CD14-positive monocyte (primary cell): ENCODE measurements at regions not wholly inside any gene's neighbourhood (a gene's known extent, or its start where the extent isn't known, plus 50 kb on each side); places are given as distances from the start of the nearest gene placed in this dataset.

ENCODE experiments used
- DNase-seq, 3 donors: peaks; one replicate each; pipeline ENCODE4 v3.0.0-alpha.2; 2011 to 2022
- H2AFZ ChIP-seq: 2 replicates; pipeline ENCODE4 v1.6.0; 2012; ENCODE audit warnings: mild to moderate bottlenecking, low read depth, low read length, inconsistent platforms; ENCODE audit not compliant: insufficient read depth, poor library complexity, severe bottlenecking
- H3K27ac ChIP-seq, 2 donors: 1 replicate in 1 of 2; 2 replicates in 1 of 2; pipeline ENCODE4 v1.5.1; 2012 to 2013; ENCODE audit warnings: low read length in 2 of 2, control low read depth in 1 of 2, inconsistent platforms in 1 of 2, low read depth in 1 of 2, mild to moderate bottlenecking in 1 of 2
- H3K27me3 ChIP-seq, 2 donors: one replicate each; pipeline versions ENCODE4 v1.6.0 to v1.6.1; 2011 to 2013; ENCODE audit warnings: low read length in 2 of 2; ENCODE audit not compliant: control insufficient read depth in 2 of 2, insufficient read depth in 2 of 2
- H3K36me3 ChIP-seq, 2 donors: replicated peaks in 1 of 2; 1 replicate in 1 of 2; 2 replicates in 1 of 2; pipeline versions ENCODE4 v1.5.1 to v1.6.1; 2012 to 2013; ENCODE audit warnings: low read length in 2 of 2, control low read depth in 1 of 2, inconsistent platforms in 1 of 2, mild to moderate bottlenecking in 1 of 2; ENCODE audit not compliant: insufficient read depth in 2 of 2, control insufficient read depth in 1 of 2
- H3K4me1 ChIP-seq, 2 donors: 1 replicate in 1 of 2; 2 replicates in 1 of 2; pipeline versions ENCODE4 v1.5.1 to v1.6.1; 2012 to 2013; ENCODE audit warnings: low read length in 2 of 2, control low read depth in 1 of 2, inconsistent platforms in 1 of 2, mild to moderate bottlenecking in 1 of 2, moderate library complexity in 1 of 2; ENCODE audit not compliant: insufficient read depth in 2 of 2, control insufficient read depth in 1 of 2
- H3K4me2 ChIP-seq: replicated peaks from 2 replicates; pipeline ENCODE3; 2012; ENCODE audit warnings: low read length, moderate library complexity, mild to moderate bottlenecking; ENCODE audit not compliant: poor library complexity, severe bottlenecking; ENCODE audit errors: extremely low read depth
- H3K4me3 ChIP-seq, 3 experiments: fragments of 200-600 bp in 1 of 3; sonication (generic) in 1 of 3; replicated peaks in 1 of 3; 1 replicate in 2 of 3; 2 replicates in 1 of 3; pipeline ENCODE4 v1.5.1; 2011 to 2013; ENCODE audit warnings: low read length in 3 of 3, mild to moderate bottlenecking in 3 of 3, control low read depth in 2 of 3, low read depth in 2 of 3, inconsistent platforms in 1 of 3, moderate library complexity in 1 of 3
- H3K79me2 ChIP-seq: 2 replicates; pipeline ENCODE4 v1.6.0; 2012; ENCODE audit warnings: mild to moderate bottlenecking, control low read depth, inconsistent platforms, low read length, moderate library complexity; ENCODE audit not compliant: insufficient read depth
- H3K9ac ChIP-seq: 2 replicates; pipeline ENCODE4 v1.6.0; 2017; ENCODE audit warnings: low read length, mild to moderate bottlenecking; ENCODE audit not compliant: insufficient read depth, poor library complexity, severe bottlenecking
- H3K9me3 ChIP-seq, 2 donors: replicated peaks in 1 of 2; 1 replicate in 1 of 2; 2 replicates in 1 of 2; pipeline versions ENCODE4 v1.5.1 to v1.6.1; 2012 to 2013; ENCODE audit warnings: low read length in 2 of 2, control low read depth in 1 of 2; ENCODE audit not compliant: control insufficient read depth in 1 of 2, insufficient read depth in 1 of 2
- H4K20me1 ChIP-seq: 2 replicates; pipeline ENCODE4 v1.6.0; 2012; ENCODE audit warnings: mild to moderate bottlenecking, low read length, control low read depth, moderate library complexity; ENCODE audit not compliant: insufficient read depth
- H3K27ac Mint-ChIP-seq, 7 donors: one replicate each; pipeline ENCODE4 v1.8.0; 2020; ENCODE audit warnings: mild to moderate bottlenecking in 7 of 7, mixed read lengths in 7 of 7, moderate library complexity in 6 of 7, inconsistent platforms in 2 of 7
- H3K27me3 Mint-ChIP-seq, 3 donors: one replicate each; pipeline ENCODE4 v1.8.0; 2021 to 2022; ENCODE audit warnings: low read depth in 3 of 3, mild to moderate bottlenecking in 3 of 3, mixed read lengths in 3 of 3, moderate library complexity in 3 of 3, inconsistent platforms in 1 of 3
- H3K36me3 Mint-ChIP-seq, 2 donors: one replicate each; pipeline ENCODE4 v1.8.0; 2020; ENCODE audit warnings: mixed read lengths in 2 of 2, inconsistent platforms in 1 of 2, mild to moderate bottlenecking in 1 of 2
- H3K4me1 Mint-ChIP-seq: one replicate; pipeline ENCODE4 v1.8.0; 2020; ENCODE audit warnings: mild to moderate bottlenecking, mixed read lengths
- H3K4me3 Mint-ChIP-seq, 2 donors: one replicate each; pipeline ENCODE4 v1.8.0; 2020; ENCODE audit warnings: mild to moderate bottlenecking in 2 of 2, mixed read lengths in 2 of 2, moderate library complexity in 1 of 2
- H3K9me3 Mint-ChIP-seq, 7 donors: one replicate each; pipeline ENCODE4 v1.8.0; 2020 to 2022; ENCODE audit warnings: mixed read lengths in 7 of 7, mild to moderate bottlenecking in 6 of 7, moderate library complexity in 6 of 7, inconsistent platforms in 2 of 7
- WGBS: methylation state at CpG from one replicate; pipeline ENCODE4 v1.1.5; 2013; ENCODE audit warnings: missing lambda C conversion rate; ENCODE audit not compliant: insufficient coverage; 5-methylcytosine and 5-hydroxymethylcytosine counted together
- intact Hi-C, 2 donors: fragments of 100-400 bp; cut with micrococcal nuclease; formaldehyde crosslinking; loops; one replicate each; pipeline versions ENCODE4 v1.15.0 to v1.15.1; 2023
- TF ChIP-seq, protein P1 (sequence below): fragments of 200-600 bp; IDR thresholded peaks from one replicate; pipeline ENCODE4 v1.8.0; 2022; ENCODE audit warnings: antibody characterized with exemption, mild to moderate bottlenecking

DNA sequence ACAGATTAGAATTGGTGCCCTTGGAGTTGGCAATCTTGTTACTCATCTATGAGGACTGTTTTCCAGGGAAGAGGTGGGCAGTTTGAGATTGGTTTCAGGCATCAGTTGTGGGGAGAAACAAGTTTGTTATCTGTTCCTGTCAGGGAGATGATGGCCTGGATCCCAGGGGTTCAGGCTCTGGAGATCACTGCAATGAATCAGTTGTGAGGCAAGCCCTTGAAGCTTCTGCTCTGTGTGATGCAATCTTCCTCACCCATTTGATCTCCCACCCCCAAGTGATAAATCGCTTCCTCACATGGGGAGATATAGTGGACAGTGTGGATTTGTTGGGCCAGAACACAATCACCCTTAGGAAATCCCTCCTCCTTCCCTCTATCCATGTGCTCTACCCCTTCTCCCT, 276.6 kb upstream of the LRTM1 start:
- Mint-ChIP-seq H3K27me3 (peaks cover 0 to 1% (median 0%) of the 10 kb centered on the region in 3 donors), H3K4me1 (no peaks in the 10 kb centered on the region), H3K36me3 (no peaks in the 10 kb centered on the region), H3K27ac (no peak overlapping the region), H3K4me3 (no peak overlapping the region), H3K9me3 (peaks cover 0 to 13% (median 6%) of the 10 kb centered on the region in 7 donors)
- Histone ChIP-seq H3K36me3 (no peaks in the 10 kb centered on the region), H3K9me3 (peaks cover 0 to 4% of the 10 kb centered on the region in 2 donors), H3K79me2 (no peaks in the 10 kb centered on the region), H4K20me1 (no peaks in the 10 kb centered on the region), H3K4me1 (no peaks in the 10 kb centered on the region), H2AFZ (no peak overlapping the region), H3K4me2 (no peak overlapping the region), H3K4me3 (no peak overlapping the region), H3K27me3 (no peaks in the 10 kb centered on the region), H3K9ac (no peak overlapping the region), H3K27ac (no peak overlapping the region)
- intact Hi-C loops = no loop called here
- no CpG with 5 or more reads among the region's 1 CpG for WGBS
- DNase-seq = no peak
- TF ChIP-seq, protein P1, sequence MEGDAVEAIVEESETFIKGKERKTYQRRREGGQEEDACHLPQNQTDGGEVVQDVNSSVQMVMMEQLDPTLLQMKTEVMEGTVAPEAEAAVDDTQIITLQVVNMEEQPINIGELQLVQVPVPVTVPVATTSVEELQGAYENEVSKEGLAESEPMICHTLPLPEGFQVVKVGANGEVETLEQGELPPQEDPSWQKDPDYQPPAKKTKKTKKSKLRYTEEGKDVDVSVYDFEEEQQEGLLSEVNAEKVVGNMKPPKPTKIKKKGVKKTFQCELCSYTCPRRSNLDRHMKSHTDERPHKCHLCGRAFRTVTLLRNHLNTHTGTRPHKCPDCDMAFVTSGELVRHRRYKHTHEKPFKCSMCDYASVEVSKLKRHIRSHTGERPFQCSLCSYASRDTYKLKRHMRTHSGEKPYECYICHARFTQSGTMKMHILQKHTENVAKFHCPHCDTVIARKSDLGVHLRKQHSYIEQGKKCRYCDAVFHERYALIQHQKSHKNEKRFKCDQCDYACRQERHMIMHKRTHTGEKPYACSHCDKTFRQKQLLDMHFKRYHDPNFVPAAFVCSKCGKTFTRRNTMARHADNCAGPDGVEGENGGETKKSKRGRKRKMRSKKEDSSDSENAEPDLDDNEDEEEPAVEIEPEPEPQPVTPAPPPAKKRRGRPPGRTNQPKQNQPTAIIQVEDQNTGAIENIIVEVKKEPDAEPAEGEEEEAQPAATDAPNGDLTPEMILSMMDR = no peak

- H3K27ac Mint-ChIP-seq = no peak overlapping the region
- no peaks in the 10 kb centered on the region for H3K4me1 ChIP-seq
- TF ChIP-seq, protein P1 = no peak
- intact Hi-C loops = no loop called here
- H3K9ac ChIP-seq = no peak overlapping the region
- H3K9me3 Mint-ChIP-seq = peaks cover 0 to 8% (median 3%) of the 10 kb centered on the region in 7 donors
- H3K27ac ChIP-seq = no peak overlapping the region
- no peak overlapping the region for H3K4me2 ChIP-seq
- H3K4me3 ChIP-seq = no peak overlapping the region
- no peak overlapping the region for H2AFZ ChIP-seq
- 100% methylated on average over 1 of the region's 4 CpGs for WGBS
- H3K4me1 Mint-ChIP-seq = no peaks in the 10 kb centered on the region
- H3K27me3 Mint-ChIP-seq = peaks cover 0 to 3% (median 0%) of the 10 kb centered on the region in 3 donors
- H3K27me3 ChIP-seq = no peaks in the 10 kb centered on the region
- H4K20me1 ChIP-seq = no peaks in the 10 kb centered on the region
- no peaks in the 10 kb centered on the region for H3K9me3 ChIP-seq
- H3K4me3 Mint-ChIP-seq = no peak overlapping the region
- DNase-seq = no peak
- H3K36me3 ChIP-seq = no peaks in the 10 kb centered on the region
- no peaks in the 10 kb centered on the region for H3K36me3 Mint-ChIP-seq
- H3K79me2 ChIP-seq = no peaks in the 10 kb centered on the region
Observed at GRCh38 chr3:55203546-55203945, 275.7 kb upstream of the LRTM1 start.
